Prostate gland (tissue), 2 donors: ENCODE measurements at regions not wholly inside any gene's neighbourhood (a gene's known extent, or its start where the extent isn't known, plus 50 kb on each side); places are given as distances from the start of the nearest gene placed in this dataset.

Experiments
- DNase-seq: peaks from one replicate; pipeline ENCODE4 v3.0.0-alpha.2; 2019; ENCODE audit warnings: low spot score
- H3K27ac ChIP-seq, 2 donors: fragments of 200-600 bp; sonication (generic); 2 replicates each; pipeline ENCODE4 v1.5.1; 2017 to 2019
- H3K27me3 ChIP-seq: fragments of 200-600 bp; sonication (generic); replicated peaks from 2 replicates; pipeline ENCODE4 v1.5.1; 2019; ENCODE audit not compliant: insufficient read depth
- H3K36me3 ChIP-seq, 2 donors: fragments of 200-600 bp; sonication (generic); 1 replicate in 1 of 2; 2 replicates in 1 of 2; pipeline versions ENCODE4 v1.5.1 to v1.8.1; 2017 to 2019
- H3K4me1 ChIP-seq: fragments of 200-600 bp; sonication (generic); replicated peaks from 2 replicates; pipeline ENCODE4 v1.5.1; 2019
- H3K4me3 ChIP-seq, 2 donors: fragments of 200-600 bp; sonication (generic); 2 replicates each; pipeline ENCODE4 v1.5.1; 2017 to 2019
- H3K9me3 ChIP-seq: fragments of 200-600 bp; sonication (generic); 2 replicates; pipeline ENCODE4 v1.5.1; 2017
- POLR2A ChIP-seq: fragments of 450-650 bp; IDR thresholded peaks from one replicate; pipeline ENCODE4 v1.6.1; 2016; ENCODE audit warnings: antibody characterized with exemption, mild to moderate bottlenecking
- POLR2AphosphoS5 ChIP-seq: sonication (generic); formaldehyde crosslinking; IDR thresholded peaks from one replicate; pipeline ENCODE4 v1.6.1; 2017; ENCODE audit warnings: antibody characterized with exemption
- WGBS: methylation state at CpG from one replicate; pipeline ENCODE4 v1.1.5; 2018; 5-methylcytosine and 5-hydroxymethylcytosine counted together
- intact Hi-C: fragments of 100-400 bp; cut with DNase I; formaldehyde crosslinking; loops from one replicate; pipeline ENCODE4 v1.14.2; 2022
- TF ChIP-seq, protein P1 (sequence below), 4 experiments: fragments of 200-600 bp in 2 of 4; fragments of 450-650 bp in 2 of 4; sonication (generic) in 2 of 4; IDR thresholded peaks; 1 replicate in 3 of 4; 2 replicates in 1 of 4; pipeline ENCODE4 v1.5.1; 2016 to 2019; ENCODE audit warnings: antibody characterized with exemption in 4 of 4, mild to moderate bottlenecking in 2 of 4, moderate library complexity in 2 of 4

GRCh38 chr10:60542657-60543056 lies 153.0 kb upstream of the ANK3 start:
- H3K9me3 ChIP-seq: no peaks in the 10 kb centered on the region
- no peaks in the 10 kb centered on the region for H3K4me1 ChIP-seq
- intact Hi-C loops: no loop called here
- no peaks in the 10 kb centered on the region for H3K27me3 ChIP-seq
- no peaks in the 10 kb centered on the region for H3K36me3 ChIP-seq
- no peak overlapping the region for H3K4me3 ChIP-seq
- no peak for DNase-seq
- no peak for TF ChIP-seq POLR2AphosphoS5
- TF ChIP-seq POLR2A: no peak
- TF ChIP-seq, protein P1, sequence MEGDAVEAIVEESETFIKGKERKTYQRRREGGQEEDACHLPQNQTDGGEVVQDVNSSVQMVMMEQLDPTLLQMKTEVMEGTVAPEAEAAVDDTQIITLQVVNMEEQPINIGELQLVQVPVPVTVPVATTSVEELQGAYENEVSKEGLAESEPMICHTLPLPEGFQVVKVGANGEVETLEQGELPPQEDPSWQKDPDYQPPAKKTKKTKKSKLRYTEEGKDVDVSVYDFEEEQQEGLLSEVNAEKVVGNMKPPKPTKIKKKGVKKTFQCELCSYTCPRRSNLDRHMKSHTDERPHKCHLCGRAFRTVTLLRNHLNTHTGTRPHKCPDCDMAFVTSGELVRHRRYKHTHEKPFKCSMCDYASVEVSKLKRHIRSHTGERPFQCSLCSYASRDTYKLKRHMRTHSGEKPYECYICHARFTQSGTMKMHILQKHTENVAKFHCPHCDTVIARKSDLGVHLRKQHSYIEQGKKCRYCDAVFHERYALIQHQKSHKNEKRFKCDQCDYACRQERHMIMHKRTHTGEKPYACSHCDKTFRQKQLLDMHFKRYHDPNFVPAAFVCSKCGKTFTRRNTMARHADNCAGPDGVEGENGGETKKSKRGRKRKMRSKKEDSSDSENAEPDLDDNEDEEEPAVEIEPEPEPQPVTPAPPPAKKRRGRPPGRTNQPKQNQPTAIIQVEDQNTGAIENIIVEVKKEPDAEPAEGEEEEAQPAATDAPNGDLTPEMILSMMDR (IDR thresholded peaks at IDR 0.05): no peak
- 78% methylated on average over 4 of the region's 4 CpGs for WGBS
- H3K27ac ChIP-seq: no peak overlapping the region

GRCh38 chr10:60541451-60541850 lies 151.8 kb upstream of the ANK3 start:
- no peak for DNase-seq
- H3K4me3 ChIP-seq: no peak overlapping the region
- H3K27me3 ChIP-seq: no peaks in the 10 kb centered on the region
- TF ChIP-seq POLR2AphosphoS5 (no peak), POLR2A (no peak)
- TF ChIP-seq, protein P1 (IDR thresholded peaks at IDR 0.05): no peak
- 64% methylated on average over 3 of the region's 3 CpGs for WGBS
- H3K27ac ChIP-seq: no peak overlapping the region
- H3K9me3 ChIP-seq: no peaks in the 10 kb centered on the region
- H3K36me3 ChIP-seq: no peaks in the 10 kb centered on the region
- intact Hi-C loops: no loop called here
- H3K4me1 ChIP-seq: no peaks in the 10 kb centered on the region

DNA sequence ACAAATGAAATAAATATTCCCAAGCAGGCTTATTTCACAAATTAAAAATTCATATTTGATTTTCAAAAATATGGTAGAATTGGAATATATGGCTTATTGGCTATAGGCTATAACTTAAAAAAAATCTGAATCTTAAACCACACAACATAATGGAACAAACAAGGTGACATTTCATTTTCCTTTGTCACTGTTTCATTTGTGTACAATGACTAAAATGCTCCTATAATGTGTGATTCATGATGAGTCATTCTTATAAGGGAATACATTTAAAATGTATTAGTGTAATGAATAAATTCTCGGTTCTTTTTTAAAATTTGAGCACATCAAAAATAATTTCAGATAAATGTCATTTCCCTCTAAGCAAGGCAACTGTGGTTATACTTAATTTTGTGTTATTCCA lies 148.0 kb upstream of the ANK3 start:
- 86% methylated on average over 1 of the region's 1 CpG for WGBS
- intact Hi-C loops: no loop called here
- Histone ChIP-seq H3K27ac (no peak overlapping the region), H3K36me3 (no peaks in the 10 kb centered on the region), H3K9me3 (no peaks in the 10 kb centered on the region), H3K27me3 (no peaks in the 10 kb centered on the region), H3K4me3 (no peak overlapping the region), H3K4me1 (no peaks in the 10 kb centered on the region)
- DNase-seq: no peak
- TF ChIP-seq, protein P1 (IDR thresholded peaks at IDR 0.05): no peak
- TF ChIP-seq POLR2A (no peak), POLR2AphosphoS5 (no peak)

- no peaks in the 10 kb centered on the region for H3K27me3 ChIP-seq
- H3K9me3 ChIP-seq: no peaks in the 10 kb centered on the region
- no peaks in the 10 kb centered on the region for H3K4me1 ChIP-seq
- 86% methylated on average over 7 of the region's 7 CpGs for WGBS
- intact Hi-C loops: no loop called here
- TF ChIP-seq, protein P1 (IDR thresholded peaks at IDR 0.05): no peak
- TF ChIP-seq POLR2A (no peak), POLR2AphosphoS5 (no peak)
- no peaks in the 10 kb centered on the region for H3K36me3 ChIP-seq
- DNase-seq: no peak
- H3K27ac ChIP-seq: no peak overlapping the region
- no peak overlapping the region for H3K4me3 ChIP-seq
These were observed 146.9 kb upstream of the ANK3 start for GRCh38 chr10:60536529-60537114.

DNA sequence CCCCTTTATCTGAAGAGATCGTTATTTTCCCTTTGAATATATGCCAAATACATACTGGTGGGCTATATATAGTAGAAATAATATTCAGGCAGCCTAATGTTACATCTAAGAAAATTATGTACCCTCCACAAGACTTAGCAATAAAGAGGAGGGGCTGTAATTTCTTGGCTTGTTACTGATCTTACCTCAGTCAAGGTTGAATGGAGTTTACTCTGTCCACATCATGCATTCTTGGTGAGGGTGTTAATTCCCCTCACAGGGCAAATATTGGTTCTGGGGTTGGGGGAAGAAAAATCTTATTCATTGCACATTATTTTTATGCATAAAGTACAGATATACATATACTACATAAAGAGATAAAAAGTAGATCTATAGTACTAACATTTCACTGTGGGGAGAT lies 145.8 kb upstream of the ANK3 start:
- Histone ChIP-seq H3K4me1 (no peaks in the 10 kb centered on the region), H3K27ac (no peak overlapping the region), H3K9me3 (no peaks in the 10 kb centered on the region), H3K36me3 (no peaks in the 10 kb centered on the region), H3K27me3 (no peaks in the 10 kb centered on the region), H3K4me3 (no peak overlapping the region)
- WGBS: 62% methylated on average over 1 of the region's 1 CpG
- TF ChIP-seq, protein P1 (IDR thresholded peaks at IDR 0.05): no peak
- no peak for TF ChIP-seq POLR2A
- no peak for TF ChIP-seq POLR2AphosphoS5
- no peak for DNase-seq
- intact Hi-C loops: no loop called here
